HCT116 (cell line): ENCODE measurements at regions not wholly inside any gene's neighbourhood (a gene's known extent, or its start where the extent isn't known, plus 50 kb on each side); places are given as distances from the start of the nearest gene placed in this dataset.

ENCODE experiments used
- ATAC-seq: fragments of 200-7000 bp; cut with Tn5 transposase; 2 replicates; pipeline ENCODE4 v1.9.1; 2020; ENCODE audit warnings: mild to moderate bottlenecking, moderate library complexity
- BruUV-seq: library from RNA; stranded (reverse); fragments of 400-500 nt; replicated peaks from 2 replicates; lab custom pipeline; 2021; lab: Mats Ljungman, UMichigan
- CTCF ChIA-PET: fragments of 300-600 bp; sonication (Branson Sonifier 250); formaldehyde crosslinking; loops from one replicate; lab custom pipeline; 2021; ENCODE audit warnings: antibody characterized with exemption; lab: Charles Lee
- POLR2A ChIA-PET: fragments of 300-600, 350-600 bp; sonication (Branson Sonifier 250); formaldehyde crosslinking; loops from one replicate; lab custom pipeline; 2021; ENCODE audit warnings: antibody characterized with exemption; lab: Charles Lee
- RAD21 ChIA-PET, 2 experiments: fragments of 300-600 bp; sonication (Branson Sonifier 250); formaldehyde crosslinking; loops; one replicate each; lab custom pipeline; 2023; ENCODE audit warnings: low total read pairs in 2 of 2; ENCODE audit not compliant: uncharacterized antibody in 2 of 2, unreplicated experiment in 2 of 2, low non-redundant PET in 1 of 2; lab: Charles Lee
- DNase-seq: peaks from one replicate; pipeline ENCODE4 v3.0.0-alpha.2; 2010; ENCODE audit warnings: low read depth, low spot score
- H2AFZ ChIP-seq: fragments of 200-600 bp; shearing (Covaris generic), sonication (generic); 2 replicates; pipeline ENCODE4 v1.6.1; 2017; ENCODE audit warnings: low read depth, mixed run types, mixed read lengths, antibody characterized with exemption, low read length; ENCODE audit not compliant: poor library complexity, severe bottlenecking
- H3K27ac ChIP-seq: 2 replicates; pipeline ENCODE4 v1.5.1; 2012; ENCODE audit warnings: low read depth, low read length
- H3K27me3 ChIP-seq: fragments of 200-600 bp; sonication (generic); 2 replicates; pipeline ENCODE4 v1.6.1; 2016; ENCODE audit warnings: mixed run types, low read length, mixed read lengths; ENCODE audit not compliant: insufficient read depth
- H3K36me3 ChIP-seq, 2 experiments: fragments of 200-500 bp in 1 of 2; fragments of 200-600 bp in 1 of 2; sonication (Bioruptor generic) in 1 of 2; sonication (generic) in 1 of 2; 2 replicates each; pipeline versions ENCODE4 v1.5.1 to v1.6.1; 2014 to 2016; ENCODE audit warnings: low read length in 2 of 2, inconsistent platforms in 1 of 2, mixed read lengths in 1 of 2, mixed run types in 1 of 2; ENCODE audit not compliant: insufficient read depth in 2 of 2, control insufficient read depth in 1 of 2
- H3K4me1 ChIP-seq, 2 experiments: fragments of 200-600 bp in 1 of 2; sonication (generic) in 1 of 2; 2 replicates each; pipeline versions ENCODE4 v1.5.1 to v1.6.1; 2012 to 2017; ENCODE audit warnings: low read length in 2 of 2, inconsistent platforms in 1 of 2, mild to moderate bottlenecking in 1 of 2, mixed read lengths in 1 of 2, mixed run types in 1 of 2, moderate library complexity in 1 of 2; ENCODE audit not compliant: insufficient read depth in 2 of 2, control insufficient read depth in 1 of 2
- H3K4me2 ChIP-seq: fragments of 200-600 bp; sonication (generic); 2 replicates; pipeline ENCODE4 v1.6.1; 2017; ENCODE audit warnings: mixed run types, low read length, mixed read lengths
- H3K4me3 ChIP-seq, 2 experiments: fragments of 200-600 bp in 1 of 2; sonication (generic) in 1 of 2; replicated peaks in 1 of 2; 2 replicates each; pipeline ENCODE4 v1.5.1; 2011 to 2016; ENCODE audit warnings: low read length in 2 of 2, control low read depth in 1 of 2, low read depth in 1 of 2, mild to moderate bottlenecking in 1 of 2, mixed read lengths in 1 of 2, mixed run types in 1 of 2
- H3K79me2 ChIP-seq: fragments of 200-600 bp; sonication (generic); 2 replicates; pipeline ENCODE4 v1.6.1; 2017; ENCODE audit warnings: mild to moderate bottlenecking, mixed run types, low read length, moderate library complexity, mixed read lengths; ENCODE audit not compliant: insufficient read depth
- H3K9ac ChIP-seq: fragments of 200-600 bp; sonication (generic); 2 replicates; pipeline ENCODE4 v1.6.1; 2016; ENCODE audit warnings: low read length, mixed read lengths
- H3K9me2 ChIP-seq: fragments of 200-600 bp; sonication (generic), shearing (Covaris generic); 2 replicates; pipeline ENCODE4 v1.6.1; 2017; ENCODE audit warnings: mixed run types, mild to moderate bottlenecking, moderate library complexity; ENCODE audit not compliant: insufficient read depth
- H3K9me3 ChIP-seq, 2 experiments: fragments of 200-500 bp in 1 of 2; fragments of 200-600 bp in 1 of 2; sonication (Bioruptor generic) in 1 of 2; sonication (generic) in 1 of 2; 2 replicates each; pipeline ENCODE4 v1.6.1; 2014 to 2017; ENCODE audit warnings: low read length in 2 of 2, mixed read lengths in 2 of 2, inconsistent platforms in 1 of 2, low read depth in 1 of 2, mild to moderate bottlenecking in 1 of 2, mixed run types in 1 of 2, moderate library complexity in 1 of 2; ENCODE audit not compliant: control insufficient read depth in 1 of 2, insufficient read depth in 1 of 2
- H4K20me1 ChIP-seq: fragments of 200-600 bp; sonication (generic), shearing (Covaris generic); 2 replicates; pipeline ENCODE4 v1.6.1; 2017; ENCODE audit warnings: mixed run types, mild to moderate bottlenecking, moderate library complexity; ENCODE audit not compliant: insufficient read depth
- CBX3 ChIP-seq: IDR thresholded peaks from 2 replicates; pipeline ENCODE4 v1.6.1; 2012; ENCODE audit warnings: low read depth
- CEBPB ChIP-seq: IDR thresholded peaks from 2 replicates; pipeline ENCODE4 v1.6.1; 2012; ENCODE audit warnings: low read depth
- EZH2 ChIP-seq: fragments of 200-600 bp; sonication (generic); IDR thresholded peaks from 2 replicates; pipeline ENCODE4 v1.6.1; 2017; ENCODE audit warnings: antibody characterized with exemption, mixed run types
- RAD21 ChIP-seq: IDR thresholded peaks from 2 replicates; pipeline ENCODE4 v1.6.1; 2012; ENCODE audit warnings: low read depth, mild to moderate bottlenecking
- SRF ChIP-seq: IDR thresholded peaks from 2 replicates; pipeline ENCODE4 v1.6.1; 2012; ENCODE audit warnings: low read depth
- YY1 ChIP-seq: IDR thresholded peaks from 2 replicates; pipeline ENCODE4 v1.6.1; 2011; ENCODE audit warnings: low read length, low read depth, moderate library complexity, mild to moderate bottlenecking; ENCODE audit not compliant: insufficient replicate concordance; ENCODE audit errors: extremely low read depth
- intact Hi-C: fragments of 100-400 bp; cut with micrococcal nuclease; formaldehyde crosslinking; loops from 2 replicates; pipeline ENCODE4 v1.10.0; 2022
- TF ChIP-seq, protein P1 (sequence below): IDR thresholded peaks from 2 replicates; pipeline ENCODE4 v1.6.1; 2012
- TF ChIP-seq, protein P2 (sequence below), 3 experiments: fragments of 200-600 bp in 1 of 3; sonication (generic) in 1 of 3; IDR thresholded peaks in 2 of 3; conservative IDR thresholded peaks in 1 of 3; 2 replicates each; pipeline ENCODE4 v1.5.1; 2012 to 2017; ENCODE audit warnings: low read depth in 2 of 3, low read length in 2 of 3, antibody characterized with exemption in 1 of 3, borderline replicate concordance in 1 of 3, control low read depth in 1 of 3, mild to moderate bottlenecking in 1 of 3, mixed read lengths in 1 of 3, mixed run types in 1 of 3, moderate library complexity in 1 of 3; ENCODE audit not compliant: insufficient read depth in 1 of 3

DNA sequence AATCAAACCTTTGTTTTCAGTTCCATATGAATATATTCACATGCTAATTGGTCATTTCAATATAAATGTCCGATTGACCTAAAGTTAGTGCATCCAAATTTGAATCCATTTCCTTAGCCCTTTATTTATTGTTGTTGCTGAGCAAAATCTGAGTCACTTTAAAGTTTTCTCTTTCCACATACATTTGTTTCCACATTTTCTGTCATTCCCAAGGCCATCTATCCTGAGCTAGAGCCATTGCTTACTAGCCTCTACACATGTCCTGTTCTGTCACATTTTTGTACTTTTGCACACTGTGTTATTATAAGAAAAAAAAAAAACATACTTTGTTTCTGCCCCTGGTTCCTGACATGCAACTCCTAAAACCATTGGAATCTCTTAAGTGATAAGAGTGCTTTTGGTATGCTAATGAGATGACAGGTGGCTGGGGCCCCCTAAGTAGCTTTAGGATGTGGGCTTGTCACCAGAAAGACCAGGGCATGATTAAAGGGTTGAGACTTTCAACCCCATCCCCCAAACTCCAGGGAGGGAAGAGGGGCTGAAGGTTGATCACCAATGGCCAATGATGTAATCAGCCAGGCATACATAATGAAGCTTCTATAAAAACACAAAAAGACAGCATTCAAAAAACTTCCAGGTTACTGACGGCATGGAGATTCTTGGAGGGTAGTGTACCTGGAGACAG, 353.3 kb upstream of the MAGEB16 start:
- Histone ChIP-seq H3K9ac (no peak overlapping the region), H3K79me2 (no peaks in the 10 kb centered on the region), H2AFZ (no peak overlapping the region), H3K4me2 (no peak overlapping the region), H4K20me1 (no peaks in the 10 kb centered on the region), H3K9me3 (no peaks in the 10 kb centered on the region), H3K27me3 (no peaks in the 10 kb centered on the region), H3K36me3 (no peaks in the 10 kb centered on the region), H3K27ac (no peak overlapping the region), H3K4me3 (no peak overlapping the region), H3K4me1 (no peaks in the 10 kb centered on the region), H3K9me2 (no peaks in the 10 kb centered on the region)
- BruUV-seq = no TSS peak
- DNase-seq (no peak), ATAC-seq (no peak)
- POLR2A ChIA-PET = no interaction called here
- CTCF ChIA-PET = no interaction called here
- RAD21 ChIA-PET = no interaction called here
- intact Hi-C loops = no loop called here
- TF ChIP-seq RAD21 = no peak
- TF ChIP-seq, protein P1, sequence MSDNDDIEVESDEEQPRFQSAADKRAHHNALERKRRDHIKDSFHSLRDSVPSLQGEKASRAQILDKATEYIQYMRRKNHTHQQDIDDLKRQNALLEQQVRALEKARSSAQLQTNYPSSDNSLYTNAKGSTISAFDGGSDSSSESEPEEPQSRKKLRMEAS = no peak
- TF ChIP-seq SRF = no peak
- TF ChIP-seq CBX3 = no peak
- TF ChIP-seq YY1 = no peak

DNA sequence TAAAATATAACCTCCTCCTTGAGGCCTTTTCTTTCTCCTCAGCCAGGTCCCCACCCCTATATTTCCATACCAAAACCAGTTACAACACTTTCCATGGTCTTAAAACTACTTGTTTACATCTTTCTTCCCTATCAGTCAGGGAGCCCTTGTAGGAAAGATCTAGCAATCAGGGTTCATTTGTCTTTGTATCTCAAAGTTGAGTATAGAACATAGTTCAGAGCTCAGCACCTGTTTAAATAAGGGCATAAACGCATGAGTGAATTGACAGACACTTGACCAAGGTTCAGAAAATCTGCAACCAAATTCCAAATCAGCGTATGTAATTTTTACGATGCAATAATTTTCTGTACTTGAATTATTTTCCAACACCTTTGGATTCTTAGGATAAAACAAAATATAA, 352.2 kb upstream of the MAGEB16 start:
- TF ChIP-seq, protein P2, sequence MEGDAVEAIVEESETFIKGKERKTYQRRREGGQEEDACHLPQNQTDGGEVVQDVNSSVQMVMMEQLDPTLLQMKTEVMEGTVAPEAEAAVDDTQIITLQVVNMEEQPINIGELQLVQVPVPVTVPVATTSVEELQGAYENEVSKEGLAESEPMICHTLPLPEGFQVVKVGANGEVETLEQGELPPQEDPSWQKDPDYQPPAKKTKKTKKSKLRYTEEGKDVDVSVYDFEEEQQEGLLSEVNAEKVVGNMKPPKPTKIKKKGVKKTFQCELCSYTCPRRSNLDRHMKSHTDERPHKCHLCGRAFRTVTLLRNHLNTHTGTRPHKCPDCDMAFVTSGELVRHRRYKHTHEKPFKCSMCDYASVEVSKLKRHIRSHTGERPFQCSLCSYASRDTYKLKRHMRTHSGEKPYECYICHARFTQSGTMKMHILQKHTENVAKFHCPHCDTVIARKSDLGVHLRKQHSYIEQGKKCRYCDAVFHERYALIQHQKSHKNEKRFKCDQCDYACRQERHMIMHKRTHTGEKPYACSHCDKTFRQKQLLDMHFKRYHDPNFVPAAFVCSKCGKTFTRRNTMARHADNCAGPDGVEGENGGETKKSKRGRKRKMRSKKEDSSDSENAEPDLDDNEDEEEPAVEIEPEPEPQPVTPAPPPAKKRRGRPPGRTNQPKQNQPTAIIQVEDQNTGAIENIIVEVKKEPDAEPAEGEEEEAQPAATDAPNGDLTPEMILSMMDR (IDR thresholded peaks at IDR 0.05 in 2 of 3, conservative IDR thresholded peaks at IDR 0.05 in 1 of 3; ENCODE audit: borderline replicate concordance in 1 of 3, insufficient read depth in 1 of 3, low read depth in 2 of 3, low read length in 2 of 3) = no peak
- no peak for TF ChIP-seq CEBPB
- TF ChIP-seq SRF = no peak
- TF ChIP-seq EZH2 = no peak
- ATAC-seq (no peak), DNase-seq (no peak)
- no peaks in the 10 kb centered on the region for H3K4me1 ChIP-seq
- no peaks in the 10 kb centered on the region for H3K9me2 ChIP-seq
- intact Hi-C loops = no loop called here
- CTCF ChIA-PET = no interaction called here
- H3K27me3 ChIP-seq = no peaks in the 10 kb centered on the region
- H3K79me2 ChIP-seq = no peaks in the 10 kb centered on the region
- H3K9me3 ChIP-seq = no peaks in the 10 kb centered on the region
- no TSS peak for BruUV-seq
- H3K9ac ChIP-seq = no peak overlapping the region
- no peak overlapping the region for H2AFZ ChIP-seq
- H3K36me3 ChIP-seq = no peaks in the 10 kb centered on the region
- H3K27ac ChIP-seq = no peak overlapping the region
- POLR2A ChIA-PET = no interaction called here
- no peak overlapping the region for H3K4me2 ChIP-seq
- H4K20me1 ChIP-seq = no peaks in the 10 kb centered on the region
- RAD21 ChIA-PET = no interaction called here
- H3K4me3 ChIP-seq = no peak overlapping the region
